DND-41 (cell line): ENCODE measurements at regions not wholly inside any gene's neighbourhood (a gene's known extent, or its start where the extent isn't known, plus 50 kb on each side); places are given as distances from the start of the nearest gene placed in this dataset.

Experiments
- ATAC-seq: fragments of 200-7000 bp; cut with Tn5 transposase; 3 replicates; pipeline ENCODE4 v1.9.1; 2021; ENCODE audit warnings: low read depth; ENCODE audit not compliant: insufficient read depth
- DNase-seq: peaks from one replicate; pipeline ENCODE4 v3.0.0-alpha.2; 2020
- H2AFZ ChIP-seq: 2 replicates; pipeline ENCODE4 v1.6.0; 2012; ENCODE audit warnings: low read depth, low read length
- H3K27ac ChIP-seq: 2 replicates; pipeline ENCODE4 v1.5.1; 2012; ENCODE audit warnings: low read length, inconsistent platforms
- H3K27me3 ChIP-seq: fragments of 200-600 bp; sonication (generic); 2 replicates; pipeline ENCODE4 v1.6.0; 2012; ENCODE audit warnings: low read length, mild to moderate bottlenecking, inconsistent platforms; ENCODE audit not compliant: insufficient read depth, poor library complexity
- H3K36me3 ChIP-seq: 2 replicates; pipeline ENCODE4 v1.5.1; 2012; ENCODE audit warnings: low read length, inconsistent platforms; ENCODE audit not compliant: insufficient read depth
- H3K4me1 ChIP-seq: 2 replicates; pipeline ENCODE4 v1.5.1; 2012; ENCODE audit warnings: mild to moderate bottlenecking, low read length; ENCODE audit not compliant: insufficient read depth
- H3K4me2 ChIP-seq: 2 replicates; pipeline ENCODE4 v1.6.0; 2012; ENCODE audit warnings: mild to moderate bottlenecking, moderate library complexity, low read length, inconsistent platforms; ENCODE audit not compliant: insufficient read depth
- H3K4me3 ChIP-seq, 2 experiments: fragments of 200-600 bp in 1 of 2; shearing (Covaris generic) in 1 of 2; 2 replicates each; pipeline ENCODE4 v1.5.1; 2012 to 2016; ENCODE audit warnings: inconsistent platforms in 2 of 2, low read length in 2 of 2, mild to moderate bottlenecking in 2 of 2, low read depth in 1 of 2, moderate library complexity in 1 of 2
- H3K79me2 ChIP-seq: 2 replicates; pipeline ENCODE4 v1.6.0; 2012; ENCODE audit warnings: low read length, inconsistent platforms; ENCODE audit not compliant: insufficient read depth
- H3K9ac ChIP-seq: 2 replicates; pipeline ENCODE4 v1.6.0; 2012; ENCODE audit warnings: low read depth, mild to moderate bottlenecking, inconsistent platforms, low read length, moderate library complexity
- H3K9me3 ChIP-seq: 2 replicates; pipeline ENCODE4 v1.5.1; 2012; ENCODE audit warnings: low read length, moderate library complexity, mild to moderate bottlenecking, inconsistent platforms; ENCODE audit not compliant: insufficient read depth, severe bottlenecking
- H4K20me1 ChIP-seq: 2 replicates; pipeline ENCODE4 v1.6.0; 2012; ENCODE audit warnings: low read length; ENCODE audit not compliant: insufficient read depth
- EZH2 ChIP-seq: IDR thresholded peaks from 3 replicates; pipeline ENCODE4 v1.6.1; 2012; ENCODE audit warnings: borderline replicate concordance, low read depth, mild to moderate bottlenecking, moderate library complexity, low read length, inconsistent platforms; ENCODE audit not compliant: severe bottlenecking
- TF ChIP-seq, protein P1 (sequence below): IDR thresholded peaks from 2 replicates; pipeline ENCODE4 v1.5.1; 2012; ENCODE audit warnings: borderline replicate concordance, low read length, moderate library complexity, mild to moderate bottlenecking; ENCODE audit not compliant: poor library complexity, severe bottlenecking; ENCODE audit errors: extremely low read depth

DNA sequence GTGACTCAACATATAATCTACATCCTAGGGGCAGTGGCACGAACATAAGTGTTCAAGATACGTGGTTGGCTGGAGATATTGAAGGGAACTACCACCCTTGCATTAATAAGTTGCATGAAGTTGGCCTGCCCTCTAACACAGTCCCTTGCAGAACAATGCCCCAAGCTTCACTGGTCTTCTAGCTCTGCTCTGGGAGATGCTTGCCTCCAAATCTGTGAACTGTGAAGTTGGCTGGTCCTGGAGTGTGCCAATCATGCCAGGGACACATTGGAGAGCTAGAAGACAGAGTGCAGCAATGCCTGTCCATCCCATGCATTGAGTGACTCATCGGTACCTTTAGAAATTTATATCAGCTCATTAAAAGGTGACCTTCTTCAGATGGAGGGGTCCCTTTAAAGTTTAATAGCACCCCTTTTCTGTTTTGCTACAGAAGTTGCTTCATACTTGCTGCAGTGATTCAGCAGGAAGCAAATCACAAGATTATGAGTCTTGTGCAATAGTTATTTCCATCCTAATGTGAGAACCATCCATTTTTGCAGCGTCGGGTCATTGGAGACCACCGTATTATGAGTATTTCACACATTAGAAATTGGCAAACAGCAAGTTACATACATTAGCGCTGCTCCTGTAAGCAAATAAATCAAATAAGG is 55.2 kb upstream of the KAZN start:
- no peaks in the 10 kb centered on the region for H3K79me2 ChIP-seq
- no peaks in the 10 kb centered on the region for H3K9me3 ChIP-seq
- H3K4me3 ChIP-seq = no peak overlapping the region
- TF ChIP-seq EZH2 = no peak
- TF ChIP-seq, protein P1, sequence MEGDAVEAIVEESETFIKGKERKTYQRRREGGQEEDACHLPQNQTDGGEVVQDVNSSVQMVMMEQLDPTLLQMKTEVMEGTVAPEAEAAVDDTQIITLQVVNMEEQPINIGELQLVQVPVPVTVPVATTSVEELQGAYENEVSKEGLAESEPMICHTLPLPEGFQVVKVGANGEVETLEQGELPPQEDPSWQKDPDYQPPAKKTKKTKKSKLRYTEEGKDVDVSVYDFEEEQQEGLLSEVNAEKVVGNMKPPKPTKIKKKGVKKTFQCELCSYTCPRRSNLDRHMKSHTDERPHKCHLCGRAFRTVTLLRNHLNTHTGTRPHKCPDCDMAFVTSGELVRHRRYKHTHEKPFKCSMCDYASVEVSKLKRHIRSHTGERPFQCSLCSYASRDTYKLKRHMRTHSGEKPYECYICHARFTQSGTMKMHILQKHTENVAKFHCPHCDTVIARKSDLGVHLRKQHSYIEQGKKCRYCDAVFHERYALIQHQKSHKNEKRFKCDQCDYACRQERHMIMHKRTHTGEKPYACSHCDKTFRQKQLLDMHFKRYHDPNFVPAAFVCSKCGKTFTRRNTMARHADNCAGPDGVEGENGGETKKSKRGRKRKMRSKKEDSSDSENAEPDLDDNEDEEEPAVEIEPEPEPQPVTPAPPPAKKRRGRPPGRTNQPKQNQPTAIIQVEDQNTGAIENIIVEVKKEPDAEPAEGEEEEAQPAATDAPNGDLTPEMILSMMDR = no peak
- ATAC-seq (no peak), DNase-seq (no peak)
- H3K27me3 ChIP-seq = peaks cover 34% of the 10 kb centered on the region
- peaks cover 16% of the 10 kb centered on the region for H3K4me1 ChIP-seq
- H2AFZ ChIP-seq = no peak overlapping the region
- H3K9ac ChIP-seq = no peak overlapping the region
- no peak overlapping the region for H3K4me2 ChIP-seq
- H3K36me3 ChIP-seq = no peaks in the 10 kb centered on the region
- 0 out of 2 replicates have a peak, but pooled peaks cover 4% of the 10 kb centered on the region for H4K20me1 ChIP-seq
- H3K27ac ChIP-seq = no peak overlapping the region

DNA sequence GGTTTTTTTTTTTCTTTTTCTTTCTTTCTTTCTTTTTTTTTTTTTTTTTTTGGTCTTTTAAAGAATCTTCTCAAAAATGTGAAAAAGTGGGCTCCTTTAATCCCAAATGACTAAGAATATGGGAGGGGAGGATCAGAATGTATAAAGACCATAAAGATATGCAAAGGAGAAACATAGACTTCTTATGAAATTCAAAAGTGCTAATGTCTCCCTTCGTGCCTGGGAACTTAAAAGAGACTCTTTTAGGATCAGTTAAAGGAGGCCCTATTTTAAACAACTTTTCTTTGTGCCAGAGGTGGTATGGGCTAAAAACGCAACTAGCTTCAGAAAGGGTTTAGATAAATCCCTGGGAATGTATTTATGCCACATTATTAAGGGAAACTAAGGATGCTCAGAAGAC is 54.2 kb upstream of the KAZN start:
- Histone ChIP-seq H2AFZ (no peak overlapping the region), H4K20me1 (0 out of 2 replicates have a peak, but pooled peaks cover 4% of the 10 kb centered on the region), H3K4me2 (no peak overlapping the region), H3K27me3 (peaks cover 38% of the 10 kb centered on the region), H3K79me2 (no peaks in the 10 kb centered on the region), H3K9me3 (no peaks in the 10 kb centered on the region), H3K9ac (no peak overlapping the region), H3K27ac (no peak overlapping the region), H3K4me1 (peaks cover 16% of the 10 kb centered on the region), H3K36me3 (no peaks in the 10 kb centered on the region), H3K4me3 (no peak overlapping the region)
- ATAC-seq (0 out of 3 replicates have a peak, but pooled peaks have one; percentile 35), DNase-seq (no peak)
- TF ChIP-seq EZH2 = no peak
- TF ChIP-seq, protein P1 = no peak

DNA sequence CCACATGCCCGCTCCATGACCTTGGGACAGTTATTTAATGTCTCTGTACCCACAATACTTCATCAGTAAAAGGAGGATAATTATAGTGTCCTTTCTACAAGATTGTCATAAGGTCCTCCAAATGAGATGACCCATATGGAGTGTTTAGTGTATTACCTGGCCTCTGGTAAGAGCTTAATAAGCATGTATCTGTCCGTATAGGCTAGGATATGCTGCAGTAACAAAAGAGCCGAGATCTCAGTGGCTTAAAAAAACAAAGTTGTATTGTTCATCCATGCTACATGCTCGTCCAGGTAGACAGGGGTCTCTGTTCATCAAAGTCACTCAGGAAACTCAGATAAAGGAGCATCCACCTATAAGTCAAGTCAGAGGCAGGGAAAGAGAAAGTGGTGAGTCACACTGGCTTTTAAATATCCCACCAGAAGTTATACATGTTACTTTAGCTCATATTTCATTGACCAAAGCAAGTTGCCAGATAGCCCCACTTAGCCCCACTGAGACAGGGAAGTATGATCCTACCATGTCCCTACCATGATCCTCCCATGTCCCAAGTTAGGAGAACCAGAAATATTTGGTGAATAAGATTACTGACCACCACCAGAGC is 53.0 kb upstream of the KAZN start:
- no peaks in the 10 kb centered on the region for H3K79me2 ChIP-seq
- ATAC-seq (no peak), DNase-seq (no peak)
- TF ChIP-seq, protein P1 = no peak
- no peak for TF ChIP-seq EZH2
- H3K4me1 ChIP-seq = peaks cover 16% of the 10 kb centered on the region
- H3K9me3 ChIP-seq = no peaks in the 10 kb centered on the region
- H4K20me1 ChIP-seq = 0 out of 2 replicates have a peak, but pooled peaks cover 4% of the 10 kb centered on the region
- H3K27ac ChIP-seq = no peak overlapping the region
- H3K9ac ChIP-seq = no peak overlapping the region
- no peak overlapping the region for H3K4me2 ChIP-seq
- no peak overlapping the region for H2AFZ ChIP-seq
- no peak overlapping the region for H3K4me3 ChIP-seq
- H3K36me3 ChIP-seq = no peaks in the 10 kb centered on the region
- peaks cover 30% of the 10 kb centered on the region for H3K27me3 ChIP-seq
